Prostate gland (tissue), 2 donors: ENCODE measurements at regions not wholly inside any gene's neighbourhood (a gene's known extent, or its start where the extent isn't known, plus 50 kb on each side); places are given as distances from the start of the nearest gene placed in this dataset.

Source experiments
- POLR2AphosphoS5 ChIP-seq: sonication (generic); formaldehyde crosslinking; IDR thresholded peaks from one replicate; pipeline ENCODE4 v1.6.1; 2017; ENCODE audit warnings: antibody characterized with exemption
- TF ChIP-seq, protein P1 (sequence below), 4 experiments: fragments of 200-600 bp in 2 of 4; fragments of 450-650 bp in 2 of 4; sonication (generic) in 2 of 4; IDR thresholded peaks; 1 replicate in 3 of 4; 2 replicates in 1 of 4; pipeline ENCODE4 v1.5.1; 2016 to 2019; ENCODE audit warnings: antibody characterized with exemption in 4 of 4, mild to moderate bottlenecking in 2 of 4, moderate library complexity in 2 of 4

DNA sequence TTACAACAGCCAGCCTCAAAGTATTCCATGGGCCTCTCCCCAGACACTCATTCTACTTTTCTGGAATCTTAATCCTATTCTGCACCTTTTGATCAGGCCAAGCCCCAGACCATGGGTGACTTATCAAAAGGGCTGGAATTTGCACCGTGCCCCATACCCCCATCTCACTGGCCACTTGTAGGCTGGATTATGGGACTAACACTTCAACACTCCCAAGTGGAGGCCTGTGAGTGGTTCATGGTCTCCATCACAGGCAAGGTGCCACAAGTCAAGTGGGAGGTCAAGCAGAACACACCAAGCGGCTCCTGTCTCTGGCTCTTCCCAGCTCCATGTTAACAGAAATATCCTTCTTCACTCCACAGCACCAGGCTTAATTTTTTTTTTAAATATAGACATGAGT is 212.3 kb upstream of the HEY2 start:
- TF ChIP-seq, protein P1, sequence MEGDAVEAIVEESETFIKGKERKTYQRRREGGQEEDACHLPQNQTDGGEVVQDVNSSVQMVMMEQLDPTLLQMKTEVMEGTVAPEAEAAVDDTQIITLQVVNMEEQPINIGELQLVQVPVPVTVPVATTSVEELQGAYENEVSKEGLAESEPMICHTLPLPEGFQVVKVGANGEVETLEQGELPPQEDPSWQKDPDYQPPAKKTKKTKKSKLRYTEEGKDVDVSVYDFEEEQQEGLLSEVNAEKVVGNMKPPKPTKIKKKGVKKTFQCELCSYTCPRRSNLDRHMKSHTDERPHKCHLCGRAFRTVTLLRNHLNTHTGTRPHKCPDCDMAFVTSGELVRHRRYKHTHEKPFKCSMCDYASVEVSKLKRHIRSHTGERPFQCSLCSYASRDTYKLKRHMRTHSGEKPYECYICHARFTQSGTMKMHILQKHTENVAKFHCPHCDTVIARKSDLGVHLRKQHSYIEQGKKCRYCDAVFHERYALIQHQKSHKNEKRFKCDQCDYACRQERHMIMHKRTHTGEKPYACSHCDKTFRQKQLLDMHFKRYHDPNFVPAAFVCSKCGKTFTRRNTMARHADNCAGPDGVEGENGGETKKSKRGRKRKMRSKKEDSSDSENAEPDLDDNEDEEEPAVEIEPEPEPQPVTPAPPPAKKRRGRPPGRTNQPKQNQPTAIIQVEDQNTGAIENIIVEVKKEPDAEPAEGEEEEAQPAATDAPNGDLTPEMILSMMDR (IDR thresholded peaks at IDR 0.05): no peak
- no peak for TF ChIP-seq POLR2AphosphoS5
